ENCODE measurements at regions not wholly inside any gene's neighbourhood (a gene's known extent, or its start where the extent isn't known, plus 50 kb on each side); places are given as distances from the start of the nearest gene placed in this dataset.

DNA sequence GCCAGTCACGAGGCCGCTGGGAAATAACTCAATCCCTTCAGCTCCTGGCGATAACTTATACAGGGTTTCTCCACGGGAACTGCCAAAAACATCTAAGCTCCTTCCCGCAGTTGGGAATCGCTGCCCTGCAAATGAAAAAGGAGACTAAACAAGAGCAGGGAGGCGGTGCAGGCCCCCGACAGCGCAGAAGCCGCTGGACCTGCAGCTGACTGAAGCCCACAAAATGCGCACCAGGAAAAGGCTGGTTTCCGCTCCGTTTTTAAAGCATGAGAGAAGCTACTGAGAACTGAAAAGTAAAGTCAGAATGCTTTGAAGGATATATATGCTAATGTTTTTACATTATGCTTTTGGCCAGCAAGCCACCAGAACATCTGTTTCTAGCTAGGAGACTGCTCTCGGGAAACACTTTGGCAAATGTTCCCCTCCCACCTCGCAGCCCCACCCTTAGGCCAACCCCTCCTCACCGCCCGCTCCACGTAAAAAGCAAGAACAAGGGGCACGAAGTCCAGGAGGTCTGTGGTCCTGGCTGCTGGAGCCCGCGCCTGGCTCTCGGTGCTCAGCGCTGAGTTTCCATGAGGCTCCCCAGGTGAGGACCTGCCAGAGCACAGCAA, 90.5 kb downstream of the SOD2 start:
- H4K20me1 ChIP-seq (ENCODE audit: low read depth, low read length): no peaks in the 10 kb centered on the region
- H3K27me3 ChIP-seq (ENCODE audit: low read length): no peaks in the 10 kb centered on the region
- H3K9ac ChIP-seq (ENCODE audit: low read length): no peak overlapping the region
- H3F3A ChIP-seq (ENCODE audit: insufficient read depth): no peaks in the 10 kb centered on the region
- no peaks in the 10 kb centered on the region for H3K36me3 ChIP-seq (ENCODE audit: low read length)
- no peaks in the 10 kb centered on the region for H3K9me2 ChIP-seq (replicated peaks; ENCODE audit: insufficient read depth, low read length)
- no peak overlapping the region for H2AFZ ChIP-seq (ENCODE audit: low read depth, low read length, severe bottlenecking)
- H3K27ac ChIP-seq (ENCODE audit: low read depth, low read length): no peak overlapping the region
- no peaks in the 10 kb centered on the region for H3K9me3 ChIP-seq (ENCODE audit: insufficient read depth, low read length)
- H3K4me2 ChIP-seq (ENCODE audit: low read depth, low read length, poor library complexity, severe bottlenecking): no peak overlapping the region
- TF ChIP-seq, protein P1, sequence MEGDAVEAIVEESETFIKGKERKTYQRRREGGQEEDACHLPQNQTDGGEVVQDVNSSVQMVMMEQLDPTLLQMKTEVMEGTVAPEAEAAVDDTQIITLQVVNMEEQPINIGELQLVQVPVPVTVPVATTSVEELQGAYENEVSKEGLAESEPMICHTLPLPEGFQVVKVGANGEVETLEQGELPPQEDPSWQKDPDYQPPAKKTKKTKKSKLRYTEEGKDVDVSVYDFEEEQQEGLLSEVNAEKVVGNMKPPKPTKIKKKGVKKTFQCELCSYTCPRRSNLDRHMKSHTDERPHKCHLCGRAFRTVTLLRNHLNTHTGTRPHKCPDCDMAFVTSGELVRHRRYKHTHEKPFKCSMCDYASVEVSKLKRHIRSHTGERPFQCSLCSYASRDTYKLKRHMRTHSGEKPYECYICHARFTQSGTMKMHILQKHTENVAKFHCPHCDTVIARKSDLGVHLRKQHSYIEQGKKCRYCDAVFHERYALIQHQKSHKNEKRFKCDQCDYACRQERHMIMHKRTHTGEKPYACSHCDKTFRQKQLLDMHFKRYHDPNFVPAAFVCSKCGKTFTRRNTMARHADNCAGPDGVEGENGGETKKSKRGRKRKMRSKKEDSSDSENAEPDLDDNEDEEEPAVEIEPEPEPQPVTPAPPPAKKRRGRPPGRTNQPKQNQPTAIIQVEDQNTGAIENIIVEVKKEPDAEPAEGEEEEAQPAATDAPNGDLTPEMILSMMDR (IDR thresholded peaks at IDR 0.05; ENCODE audit: insufficient read depth, low read length, poor library complexity, severe bottlenecking): no peak
- no peak for TF ChIP-seq EZH2phosphoT487 (conservative IDR thresholded peaks at IDR 0.05; ENCODE audit: low read length)
- no peak overlapping the region for H3K4me3 ChIP-seq (ENCODE audit: insufficient read depth, low read length, poor library complexity, severe bottlenecking)
- H3K79me2 ChIP-seq (ENCODE audit: insufficient read depth, low read length): no peaks in the 10 kb centered on the region

DNA sequence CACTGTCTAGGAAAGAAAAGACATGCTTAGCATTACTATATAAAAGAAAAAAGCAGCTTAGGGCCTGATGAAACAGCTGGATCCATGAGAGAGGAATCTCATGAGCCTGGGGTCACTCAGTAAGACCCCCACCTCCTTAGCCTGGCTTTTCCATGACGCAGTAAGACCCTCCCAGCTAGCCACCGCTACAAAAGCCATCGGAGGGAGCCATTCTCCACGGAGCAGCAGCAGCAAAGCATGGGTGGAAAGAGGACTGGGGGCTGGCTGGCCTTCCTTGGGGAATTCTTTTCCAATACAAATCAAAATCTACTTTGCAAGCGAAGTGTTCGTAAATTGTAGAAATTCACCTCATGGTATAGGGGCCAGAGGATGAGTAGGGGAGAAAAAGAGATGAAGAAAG, 91.8 kb downstream of the SOD2 start:
- H3K27me3 ChIP-seq (ENCODE audit: low read length): no peaks in the 10 kb centered on the region
- no peaks in the 10 kb centered on the region for H3K79me2 ChIP-seq (ENCODE audit: insufficient read depth, low read length)
- H3K4me2 ChIP-seq (ENCODE audit: low read depth, low read length, poor library complexity, severe bottlenecking): no peak overlapping the region
- no peaks in the 10 kb centered on the region for H3K9me3 ChIP-seq (ENCODE audit: insufficient read depth, low read length)
- H3K9ac ChIP-seq (ENCODE audit: low read length): no peak overlapping the region
- H3K27ac ChIP-seq (ENCODE audit: low read depth, low read length): no peak overlapping the region
- H3F3A ChIP-seq (ENCODE audit: insufficient read depth): no peaks in the 10 kb centered on the region
- no peaks in the 10 kb centered on the region for H3K36me3 ChIP-seq (ENCODE audit: low read length)
- H2AFZ ChIP-seq (ENCODE audit: low read depth, low read length, severe bottlenecking): no peak overlapping the region
- TF ChIP-seq EZH2phosphoT487 (conservative IDR thresholded peaks at IDR 0.05; ENCODE audit: low read length): no peak
- TF ChIP-seq, protein P1 (IDR thresholded peaks at IDR 0.05; ENCODE audit: insufficient read depth, low read length, poor library complexity, severe bottlenecking): no peak
- H3K9me2 ChIP-seq (replicated peaks; ENCODE audit: insufficient read depth, low read length): no peaks in the 10 kb centered on the region
- no peaks in the 10 kb centered on the region for H4K20me1 ChIP-seq (ENCODE audit: low read depth, low read length)
- H3K4me3 ChIP-seq (ENCODE audit: insufficient read depth, low read length, poor library complexity, severe bottlenecking): no peak overlapping the region

DNA sequence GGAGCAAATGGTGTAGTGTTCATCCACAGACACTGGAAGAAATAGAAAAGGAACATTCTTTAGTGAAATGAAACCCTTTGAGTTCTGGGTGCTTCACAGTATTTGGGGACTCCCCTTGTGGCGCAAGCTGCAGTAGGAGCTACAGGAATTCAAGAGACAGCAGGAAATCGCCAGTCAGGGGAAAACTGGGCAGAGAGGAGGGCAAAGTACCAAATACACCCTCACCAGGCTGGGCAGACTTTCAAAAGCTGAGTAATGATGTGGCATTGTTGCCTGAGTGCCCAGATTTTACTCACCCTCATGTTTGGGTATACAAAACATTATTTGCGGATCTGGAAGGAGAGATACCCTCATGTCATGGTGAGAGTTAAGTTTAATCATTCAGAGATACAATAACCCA, 97.9 kb downstream of the SOD2 start:
- Histone ChIP-seq H3K79me2 (ENCODE audit: insufficient read depth, low read length) (no peaks in the 10 kb centered on the region), H2AFZ (ENCODE audit: low read depth, low read length, severe bottlenecking) (no peak overlapping the region), H4K20me1 (ENCODE audit: low read depth, low read length) (no peaks in the 10 kb centered on the region), H3K9me2 (replicated peaks; ENCODE audit: insufficient read depth, low read length) (no peaks in the 10 kb centered on the region), H3K27me3 (ENCODE audit: low read length) (no peaks in the 10 kb centered on the region), H3K9me3 (ENCODE audit: insufficient read depth, low read length) (no peaks in the 10 kb centered on the region), H3K4me2 (ENCODE audit: low read depth, low read length, poor library complexity, severe bottlenecking) (no peak overlapping the region), H3K36me3 (ENCODE audit: low read length) (no peaks in the 10 kb centered on the region), H3K4me3 (ENCODE audit: insufficient read depth, low read length, poor library complexity, severe bottlenecking) (no peak overlapping the region), H3F3A (ENCODE audit: insufficient read depth) (no peaks in the 10 kb centered on the region), H3K27ac (ENCODE audit: low read depth, low read length) (no peak overlapping the region), H3K9ac (ENCODE audit: low read length) (no peak overlapping the region)
- TF ChIP-seq, protein P1 (IDR thresholded peaks at IDR 0.05; ENCODE audit: insufficient read depth, low read length, poor library complexity, severe bottlenecking): no peak
- TF ChIP-seq EZH2phosphoT487 (conservative IDR thresholded peaks at IDR 0.05; ENCODE audit: low read length): no peak

All from SU-DHL-6 (cell line).